ENCODE measurements at regions not wholly inside any gene's neighbourhood (a gene's known extent, or its start where the extent isn't known, plus 50 kb on each side); places are given as distances from the start of the nearest gene placed in this dataset.
A peak's percentile ranks its signal among the peaks of the same experiment; 100 is the strongest.

DNA sequence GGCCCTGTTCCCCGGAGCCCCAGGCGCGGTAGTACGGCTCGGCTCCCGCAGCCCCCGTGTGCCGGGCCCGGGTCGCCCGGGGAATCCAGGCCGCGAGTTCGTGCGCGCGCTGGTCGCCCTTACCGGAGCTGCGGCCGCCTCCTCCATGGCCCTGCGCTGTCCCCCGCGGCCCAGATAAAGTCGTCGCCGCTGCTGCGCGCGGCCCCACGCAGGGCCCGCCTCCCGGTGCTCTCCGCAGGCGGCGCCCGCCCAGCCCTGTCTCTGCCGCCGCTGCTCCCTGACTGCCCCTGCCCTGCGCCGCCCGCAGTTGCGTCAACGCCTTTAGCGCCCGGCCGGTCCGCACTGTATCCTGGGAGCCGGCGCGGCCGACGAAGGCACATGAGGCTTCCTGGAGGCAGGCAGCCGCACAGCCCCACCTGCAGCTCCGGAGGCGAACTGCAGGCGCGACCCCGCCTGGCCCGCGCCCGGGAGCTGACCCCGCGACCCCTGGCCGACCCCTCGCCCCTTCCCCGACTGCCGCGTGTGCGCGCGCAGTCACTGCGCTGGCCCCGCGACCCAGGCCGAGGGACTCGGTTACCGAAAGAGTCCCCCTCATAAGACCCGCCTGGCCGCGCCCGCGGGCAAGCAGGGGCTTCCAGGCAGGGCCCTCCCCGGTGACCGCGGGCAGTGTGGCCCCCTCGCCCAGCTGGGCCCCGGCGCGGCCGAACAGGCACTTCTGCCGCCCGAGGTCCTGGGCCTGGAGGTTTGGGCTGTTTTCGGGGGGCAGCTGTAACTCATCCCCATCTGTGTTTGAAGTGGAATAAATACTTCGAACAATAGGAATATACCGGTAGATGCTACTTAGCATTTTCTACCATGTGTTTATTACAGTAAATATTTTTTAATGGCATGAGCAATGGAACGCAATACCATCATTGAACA lies 127.1 kb upstream of the ZNF746 start (continued):
- TF ChIP-seq WIZ (CRISPR knock-in tag; IDR thresholded peaks at IDR 0.05) (peak; percentile 74; the same call in 1 of the 2 replicates), PHB2 (IDR thresholded peaks at IDR 0.05; ENCODE audit: partially characterized antibody) (no peak), ATF7 (IDR thresholded peaks at IDR 0.05) (no peak), ATF7 (CRISPR knock-in tag; IDR thresholded peaks at IDR 0.05) (0 out of 2 replicates have a peak, but pooled peaks have one; percentile 42), TCF12 (IDR thresholded peaks at IDR 0.05) (no peak), TCF12 (CRISPR knock-in tag; IDR thresholded peaks at IDR 0.05) (0 out of 2 replicates have a peak, but pooled peaks have one; percentile 47), ATRX (CRISPR knock-in tag; IDR thresholded peaks at IDR 0.05; ENCODE audit: borderline replicate concordance) (no peak), ZNF563 (CRISPR knock-in tag; IDR thresholded peaks at IDR 0.05) (no peak), ZNF468 (CRISPR knock-in tag; IDR thresholded peaks at IDR 0.05) (no peak), ZFP62 (CRISPR knock-in tag; IDR thresholded peaks at IDR 0.05) (no peak), ZSCAN25 (CRISPR knock-in tag; IDR thresholded peaks at IDR 0.05) (peak; percentile 96), SALL1 (CRISPR knock-in tag; IDR thresholded peaks at IDR 0.05) (peak; percentile 88), SNAI1 (CRISPR knock-in tag; IDR thresholded peaks at IDR 0.05; ENCODE audit: borderline replicate concordance) (no peak), ZNF792 (CRISPR knock-in tag; IDR thresholded peaks at IDR 0.05) (peak; percentile 67; the same call in 1 of the 2 replicates), ZNF263 (CRISPR knock-in tag; IDR thresholded peaks at IDR 0.05) (no peak; the same call in 1 of the 2 replicates), ZNF644 (CRISPR knock-in tag; IDR thresholded peaks at IDR 0.05; ENCODE audit: low read depth) (no peak), ZMYM2 (CRISPR knock-in tag; IDR thresholded peaks at IDR 0.05) (no peak), SRSF9 (IDR thresholded peaks at IDR 0.05; ENCODE audit: borderline replicate concordance, insufficient read depth, low read depth, low read length, poor library complexity, severe bottlenecking) (no peak), ZNF746 (CRISPR knock-in tag; IDR thresholded peaks at IDR 0.05) (0 out of 2 replicates have a peak, but pooled peaks have one; percentile 22), ZNF234 (CRISPR knock-in tag; conservative IDR thresholded peaks at IDR 0.05) (no peak), PAF1 (CRISPR knock-in tag; IDR thresholded peaks at IDR 0.05) (no peak), ZNF33B (CRISPR knock-in tag; IDR thresholded peaks at IDR 0.05) (0 out of 2 replicates have a peak, but pooled peaks have one; percentile 39), ZNF713 (CRISPR knock-in tag; IDR thresholded peaks at IDR 0.05) (no peak)
- TF ChIP-seq, protein P1, sequence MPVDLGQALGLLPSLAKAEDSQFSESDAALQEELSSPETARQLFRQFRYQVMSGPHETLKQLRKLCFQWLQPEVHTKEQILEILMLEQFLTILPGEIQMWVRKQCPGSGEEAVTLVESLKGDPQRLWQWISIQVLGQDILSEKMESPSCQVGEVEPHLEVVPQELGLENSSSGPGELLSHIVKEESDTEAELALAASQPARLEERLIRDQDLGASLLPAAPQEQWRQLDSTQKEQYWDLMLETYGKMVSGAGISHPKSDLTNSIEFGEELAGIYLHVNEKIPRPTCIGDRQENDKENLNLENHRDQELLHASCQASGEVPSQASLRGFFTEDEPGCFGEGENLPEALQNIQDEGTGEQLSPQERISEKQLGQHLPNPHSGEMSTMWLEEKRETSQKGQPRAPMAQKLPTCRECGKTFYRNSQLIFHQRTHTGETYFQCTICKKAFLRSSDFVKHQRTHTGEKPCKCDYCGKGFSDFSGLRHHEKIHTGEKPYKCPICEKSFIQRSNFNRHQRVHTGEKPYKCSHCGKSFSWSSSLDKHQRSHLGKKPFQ (CRISPR knock-in tag; IDR thresholded peaks at IDR 0.05; ENCODE audit: insufficient replicate concordance), result no peak
- TF ChIP-seq, protein P2, sequence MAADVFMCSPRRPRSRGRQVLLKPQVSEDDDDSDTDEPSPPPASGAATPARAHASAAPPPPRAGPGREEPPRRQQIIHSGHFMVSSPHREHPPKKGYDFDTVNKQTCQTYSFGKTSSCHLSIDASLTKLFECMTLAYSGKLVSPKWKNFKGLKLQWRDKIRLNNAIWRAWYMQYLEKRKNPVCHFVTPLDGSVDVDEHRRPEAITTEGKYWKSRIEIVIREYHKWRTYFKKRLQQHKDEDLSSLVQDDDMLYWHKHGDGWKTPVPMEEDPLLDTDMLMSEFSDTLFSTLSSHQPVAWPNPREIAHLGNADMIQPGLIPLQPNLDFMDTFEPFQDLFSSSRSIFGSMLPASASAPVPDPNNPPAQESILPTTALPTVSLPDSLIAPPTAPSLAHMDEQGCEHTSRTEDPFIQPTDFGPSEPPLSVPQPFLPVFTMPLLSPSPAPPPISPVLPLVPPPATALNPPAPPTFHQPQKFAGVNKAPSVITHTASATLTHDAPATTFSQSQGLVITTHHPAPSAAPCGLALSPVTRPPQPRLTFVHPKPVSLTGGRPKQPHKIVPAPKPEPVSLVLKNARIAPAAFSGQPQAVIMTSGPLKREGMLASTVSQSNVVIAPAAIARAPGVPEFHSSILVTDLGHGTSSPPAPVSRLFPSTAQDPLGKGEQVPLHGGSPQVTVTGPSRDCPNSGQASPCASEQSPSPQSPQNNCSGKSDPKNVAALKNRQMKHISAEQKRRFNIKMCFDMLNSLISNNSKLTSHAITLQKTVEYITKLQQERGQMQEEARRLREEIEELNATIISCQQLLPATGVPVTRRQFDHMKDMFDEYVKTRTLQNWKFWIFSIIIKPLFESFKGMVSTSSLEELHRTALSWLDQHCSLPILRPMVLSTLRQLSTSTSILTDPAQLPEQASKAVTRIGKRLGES (CRISPR knock-in tag; IDR thresholded peaks at IDR 0.05; ENCODE audit: borderline replicate concordance), result no peak
- TF ChIP-seq, protein P3, sequence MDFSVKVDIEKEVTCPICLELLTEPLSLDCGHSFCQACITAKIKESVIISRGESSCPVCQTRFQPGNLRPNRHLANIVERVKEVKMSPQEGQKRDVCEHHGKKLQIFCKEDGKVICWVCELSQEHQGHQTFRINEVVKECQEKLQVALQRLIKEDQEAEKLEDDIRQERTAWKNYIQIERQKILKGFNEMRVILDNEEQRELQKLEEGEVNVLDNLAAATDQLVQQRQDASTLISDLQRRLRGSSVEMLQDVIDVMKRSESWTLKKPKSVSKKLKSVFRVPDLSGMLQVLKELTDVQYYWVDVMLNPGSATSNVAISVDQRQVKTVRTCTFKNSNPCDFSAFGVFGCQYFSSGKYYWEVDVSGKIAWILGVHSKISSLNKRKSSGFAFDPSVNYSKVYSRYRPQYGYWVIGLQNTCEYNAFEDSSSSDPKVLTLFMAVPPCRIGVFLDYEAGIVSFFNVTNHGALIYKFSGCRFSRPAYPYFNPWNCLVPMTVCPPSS (IDR thresholded peaks at IDR 0.05), result no peak

Measured in HepG2 (cell line).